NCI-H526 treated with DMSO at 0.1 percent for 48 hours (cell line): ENCODE measurements at regions not wholly inside any gene's neighbourhood (a gene's known extent, or its start where the extent isn't known, plus 50 kb on each side); places are given as distances from the start of the nearest gene placed in this dataset.

Source experiments
- DNase-seq: peaks from one replicate; lab custom pipeline; 2025; lab: John Stamatoyannopoulos, UW

DNA sequence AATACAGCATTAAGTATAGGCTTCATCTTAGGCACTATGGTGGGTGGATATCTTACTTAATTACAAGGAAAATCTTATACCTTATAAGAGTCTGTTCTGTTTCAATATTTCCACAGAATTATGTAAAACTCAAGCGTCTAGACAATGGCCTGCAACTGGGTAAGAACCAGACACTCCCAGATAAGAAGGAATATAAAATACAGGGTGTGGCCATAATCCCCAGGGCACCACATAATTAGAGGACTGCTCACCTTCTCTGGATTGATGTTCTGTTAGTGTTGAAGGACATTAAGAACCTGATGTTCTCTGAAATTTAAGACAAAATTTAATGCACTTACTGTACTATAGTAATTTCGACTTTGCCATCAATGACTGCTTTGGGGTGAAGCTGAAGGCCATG, 198.2 kb upstream of the ARSJ start:
- no peak for DNase-seq

DNA sequence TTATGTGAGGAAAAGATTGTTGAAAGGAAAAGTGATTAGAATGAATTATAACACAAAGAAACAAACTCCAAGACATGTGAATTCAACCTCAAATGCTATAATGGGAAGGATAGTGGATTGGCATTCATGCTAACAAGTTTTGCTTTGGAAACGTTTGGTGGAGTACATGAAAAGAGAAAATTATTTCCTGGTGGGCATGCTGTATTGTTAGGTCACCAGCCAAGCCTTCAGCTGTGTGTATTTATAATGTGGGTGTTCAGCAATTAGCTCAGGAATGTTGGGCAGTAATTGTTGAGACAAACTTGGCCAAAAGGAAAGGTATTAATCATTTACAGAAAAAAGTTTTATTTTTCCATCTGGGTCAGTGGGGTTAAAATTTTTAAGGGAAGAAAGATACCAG, 198.9 kb upstream of the ARSJ start:
- no peak for DNase-seq

DNA sequence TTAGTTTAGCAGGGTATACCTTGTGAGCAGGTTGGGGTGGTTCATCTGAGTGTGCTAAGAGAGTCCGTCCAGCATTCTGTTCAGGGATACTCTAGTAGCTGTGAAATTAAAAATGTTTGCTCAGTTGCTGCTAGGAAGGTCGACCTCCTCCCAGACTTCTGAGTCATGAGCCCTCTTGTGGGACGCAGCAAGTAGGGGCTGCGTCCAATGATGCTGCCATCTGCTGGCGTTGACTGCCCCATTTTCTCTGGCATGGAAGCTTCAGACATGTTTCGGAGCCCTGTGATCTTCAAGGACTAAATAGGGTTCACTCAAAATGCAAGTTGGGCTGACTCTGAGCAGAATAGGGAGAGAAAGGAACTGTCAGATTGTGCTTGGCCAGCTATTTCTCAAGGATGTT, 201.0 kb upstream of the ARSJ start:
- peak; percentile 11 for DNase-seq

- no peak for DNase-seq
Observed at GRCh38 chr4:114184901-114185300, 205.5 kb upstream of the ARSJ start.

- DNase-seq: no peak
Observed at GRCh38 chr4:114187592-114187991, 208.1 kb upstream of the ARSJ start.

GRCh38 chr4:114191496-114191895, 212.0 kb upstream of the ARSJ start:
- no peak for DNase-seq

GRCh38 chr4:114192854-114193253, 213.4 kb upstream of the ARSJ start:
- DNase-seq: no peak

DNA sequence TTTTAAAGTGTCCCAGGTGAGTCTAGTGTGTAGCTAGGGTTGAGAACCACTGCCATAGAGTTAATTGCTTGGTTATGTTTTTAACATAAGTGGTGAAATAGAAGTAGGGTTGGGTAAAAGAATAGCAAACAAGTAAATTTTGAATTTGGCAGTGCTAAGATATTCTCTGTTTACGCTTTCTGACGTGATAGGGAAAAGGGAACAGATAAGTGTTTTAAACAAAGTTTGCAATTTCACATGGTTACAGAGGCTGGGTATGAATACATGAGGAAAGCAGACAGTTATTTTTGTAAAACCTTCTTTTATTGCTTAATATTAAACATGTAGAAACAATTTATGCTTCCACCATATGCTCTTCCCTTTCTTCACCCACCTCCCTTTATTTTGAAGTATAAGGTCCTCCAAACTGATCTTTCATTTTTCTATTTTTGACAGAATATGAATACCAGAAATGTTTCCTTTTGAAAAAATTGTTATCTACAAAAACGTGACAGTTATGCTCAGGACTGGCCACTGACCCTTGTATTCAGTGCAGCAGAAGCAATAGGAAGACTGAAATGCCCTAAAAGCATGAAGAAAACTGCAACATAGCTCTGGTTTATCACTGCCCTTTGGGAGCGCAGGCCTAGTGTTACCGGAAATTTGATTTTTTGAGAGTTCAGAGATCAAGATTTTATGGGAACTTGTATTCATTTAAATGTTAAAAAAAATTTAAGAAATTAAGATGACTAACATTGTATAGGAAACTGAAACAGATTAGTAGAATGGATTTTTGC, 214.4 kb upstream of the ARSJ start:
- no peak for DNase-seq

- no peak for DNase-seq
Observed at GRCh38 chr4:114196606-114197005, 217.2 kb upstream of the ARSJ start.

DNA sequence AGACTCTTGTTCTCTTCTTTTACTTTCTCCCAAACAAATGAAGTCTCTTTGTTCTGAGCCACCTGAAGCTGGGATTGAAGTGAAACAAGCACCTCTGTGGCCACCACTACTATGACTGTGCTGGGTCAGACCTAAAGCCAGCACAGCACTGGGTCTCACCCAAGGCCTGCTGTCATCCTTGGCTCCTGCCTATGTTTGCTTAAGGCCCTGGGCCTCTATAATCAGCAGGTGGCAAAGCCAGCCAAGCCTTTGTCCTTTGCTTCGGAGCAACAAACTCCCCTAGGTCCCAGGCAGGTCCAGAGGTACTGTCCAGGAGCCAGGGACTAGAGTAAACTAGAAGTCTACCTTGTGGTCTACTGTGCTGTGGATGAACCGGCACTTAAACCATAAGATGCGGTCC, 220.6 kb upstream of the ARSJ start:
- DNase-seq: no peak

- no peak for DNase-seq
Observed at GRCh38 chr4:114205261-114205660, 225.8 kb upstream of the ARSJ start.

DNA sequence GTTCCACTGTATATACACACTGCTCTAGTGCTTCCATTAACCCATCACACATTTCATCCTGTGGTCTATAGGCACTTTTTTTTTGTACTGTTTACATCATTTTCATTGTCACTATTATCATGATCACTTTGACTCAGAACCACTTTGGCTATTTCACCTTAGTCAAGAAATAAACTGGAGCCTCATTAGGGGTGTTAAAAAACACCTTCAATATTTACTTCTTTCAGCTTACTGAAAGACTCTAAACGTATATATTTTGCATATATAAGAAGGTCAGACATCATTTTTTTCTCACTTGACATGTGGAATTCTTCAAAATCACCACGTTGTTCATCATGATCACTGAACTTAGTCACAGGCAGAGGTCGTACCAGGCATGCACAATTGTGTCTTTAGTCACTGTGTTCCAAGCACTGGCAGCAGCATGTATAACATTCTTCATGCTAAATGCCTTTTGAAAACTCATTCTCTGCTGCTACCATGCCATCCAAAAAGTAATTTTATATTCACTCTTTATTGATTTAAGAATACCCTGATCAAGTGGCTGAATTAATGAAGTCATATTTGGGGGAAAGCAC, 229.2 kb upstream of the ARSJ start:
- no peak for DNase-seq

- no peak for DNase-seq
Observed at GRCh38 chr4:114209584-114209983, 230.1 kb upstream of the ARSJ start.

- DNase-seq: no peak
Observed at GRCh38 chr4:114211556-114211955, 232.1 kb upstream of the ARSJ start.

DNA sequence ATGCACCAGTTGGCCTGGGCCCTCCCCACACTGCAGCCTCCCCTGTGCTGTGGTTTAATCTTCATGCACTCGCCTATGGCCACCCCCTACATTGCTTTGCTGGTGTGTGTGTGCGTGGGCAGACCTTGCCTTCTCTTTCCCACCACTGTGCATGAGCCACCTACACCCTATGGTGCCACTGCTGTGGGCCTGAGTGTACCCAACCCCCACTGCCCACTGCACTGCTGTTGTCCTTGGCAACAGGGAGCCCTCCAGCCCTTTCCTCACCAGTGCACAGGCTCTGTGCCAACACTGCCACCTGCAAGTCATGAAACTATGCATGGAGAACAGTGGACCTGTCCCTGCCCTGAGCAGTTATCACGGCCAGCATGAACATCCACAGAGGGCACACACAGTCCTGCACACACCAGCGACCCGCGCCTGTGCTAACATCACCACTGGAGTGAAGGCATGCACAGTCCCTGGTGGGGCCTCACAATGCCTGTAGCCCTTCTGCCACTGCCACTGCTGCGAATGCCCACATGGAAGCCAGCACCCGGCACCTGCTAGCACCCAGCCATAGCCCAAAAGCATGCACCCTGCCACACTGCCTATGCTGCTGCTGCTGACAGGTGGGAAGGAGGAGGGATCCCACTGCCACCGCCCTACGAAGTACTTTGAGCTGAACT, 237.8 kb upstream of the ARSJ start:
- DNase-seq: no peak

- no peak for DNase-seq
Observed at GRCh38 chr4:114223580-114223979, 244.1 kb upstream of the ARSJ start.

DNA sequence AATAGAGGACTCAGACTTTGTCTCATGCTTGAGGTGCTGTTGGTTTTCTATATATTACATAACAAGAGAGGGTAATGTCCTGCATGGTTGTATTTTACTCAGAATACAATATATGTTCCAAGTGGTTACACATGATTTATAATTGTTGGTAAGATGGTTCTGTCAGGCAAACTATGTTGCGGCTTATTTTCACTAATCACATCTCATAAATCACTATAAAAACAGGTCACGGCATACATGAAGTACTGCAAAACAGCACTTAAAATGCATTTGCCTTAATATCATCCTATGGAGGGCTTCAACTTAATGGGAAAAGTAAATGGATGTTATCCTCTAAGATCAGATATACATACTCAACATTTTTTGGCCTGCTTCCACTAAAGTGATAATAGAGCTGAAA, 246.0 kb upstream of the ARSJ start:
- DNase-seq: no peak

- DNase-seq: no peak
Observed at GRCh38 chr4:114226179-114226578, 246.7 kb upstream of the ARSJ start.

GRCh38 chr4:114226968-114227760, 247.7 kb upstream of the ARSJ start:
- no peak for DNase-seq

DNA sequence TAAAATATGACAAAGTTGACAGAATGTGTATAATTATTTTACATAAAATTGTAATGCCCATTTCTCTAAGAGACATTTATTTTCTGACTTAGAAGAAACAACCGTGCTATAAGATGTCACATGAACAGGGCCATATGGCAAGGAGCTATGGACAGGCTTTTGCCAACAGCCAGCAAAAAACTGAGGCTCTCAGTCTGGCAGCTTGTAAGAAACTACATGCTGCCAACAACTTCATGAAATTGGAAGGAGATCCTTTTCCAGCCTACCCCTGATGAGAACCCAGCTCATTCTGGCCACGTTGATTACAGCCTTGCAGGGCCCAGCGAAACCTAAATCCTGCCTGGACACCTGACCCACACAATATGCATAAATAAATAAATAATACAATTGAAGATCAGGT, 250.3 kb upstream of the ARSJ start:
- no peak for DNase-seq

- no peak for DNase-seq
Observed at GRCh38 chr4:114236171-114236769, 256.8 kb upstream of the ARSJ start.

DNA sequence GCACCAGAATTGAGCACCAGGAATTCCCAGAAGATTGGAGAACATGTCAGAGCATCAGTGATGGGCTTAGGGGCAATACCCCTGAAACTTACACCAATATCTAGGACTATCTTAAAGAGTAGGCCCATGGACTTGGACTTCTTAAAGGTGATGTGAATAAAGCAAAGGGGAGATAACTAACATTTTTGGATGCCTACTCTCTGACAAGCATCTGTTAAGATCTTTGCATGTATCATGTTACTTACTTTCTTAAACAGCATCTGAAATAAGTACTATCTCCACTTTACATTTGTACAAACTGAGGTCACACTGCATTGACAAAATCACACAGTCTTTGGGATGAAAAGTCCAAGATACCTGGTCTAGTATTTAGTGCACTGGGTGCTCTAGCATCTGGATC, 258.6 kb upstream of the ARSJ start:
- DNase-seq: no peak
